Occipital lobe (tissue), 1 donor: ENCODE measurements at regions not wholly inside any gene's neighbourhood (a gene's known extent, or its start where the extent isn't known, plus 50 kb on each side); places are given as distances from the start of the nearest gene placed in this dataset.

Experiments used
- DNase-seq: peaks from one replicate; lab custom pipeline; 2025; lab: John Stamatoyannopoulos, UW

GRCh38 chr3:11089931-11090330 is 64.4 kb upstream of the HRH1 start:
- no peak for DNase-seq

- no peak for DNase-seq
Measured at GRCh38 chr3:11090551-11090950, 63.7 kb upstream of the HRH1 start.

GRCh38 chr3:11091088-11091590 is 63.2 kb upstream of the HRH1 start:
- DNase-seq, result no peak

GRCh38 chr3:11091791-11092190 is 62.5 kb upstream of the HRH1 start:
- DNase-seq, result no peak

GRCh38 chr3:11093823-11094340 is 60.4 kb upstream of the HRH1 start:
- DNase-seq, result no peak

- DNase-seq, result no peak
Measured at GRCh38 chr3:11095932-11096265, 58.4 kb upstream of the HRH1 start.

- DNase-seq, result peak; percentile 87
Measured at GRCh38 chr3:11096266-11097139, 57.8 kb upstream of the HRH1 start.

GRCh38 chr3:11099306-11099705 is 55.0 kb upstream of the HRH1 start:
- DNase-seq, result no peak
